ENCODE measurements at regions not wholly inside any gene's neighbourhood (a gene's known extent, or its start where the extent isn't known, plus 50 kb on each side); places are given as distances from the start of the nearest gene placed in this dataset.
A peak's percentile ranks its signal among the peaks of the same experiment; 100 is the strongest.
"Not testable (repeated sequence)": the region's sequence is repeated elsewhere in the genome, so short reads cannot be mapped to it uniquely, and the experiment has no call there.

- in situ Hi-C loops (cut with HindIII; ENCODE audit: low pct_unique_long_range_greater_than_20kb, low sequenced_read_pairs), result not testable (repeated sequence)
- DNase-seq (ENCODE audit: low read depth, low spot score), result peak; percentile 16
Measured at GRCh38 chr2:87290566-87291307, 269.1 kb upstream of the PLGLB1 start.

GRCh38 chr2:87291400-87292200 lies 270.0 kb upstream of the PLGLB1 start:
- DNase-seq (ENCODE audit: low read depth, low spot score); in situ Hi-C loops (cut with HindIII; ENCODE audit: low pct_unique_long_range_greater_than_20kb, low sequenced_read_pairs): not testable (repeated sequence)

GRCh38 chr2:87293931-87294594 lies 272.4 kb upstream of the PLGLB1 start:
- DNase-seq (ENCODE audit: low read depth, low spot score); in situ Hi-C loops (cut with HindIII; ENCODE audit: low pct_unique_long_range_greater_than_20kb, low sequenced_read_pairs): not testable (repeated sequence)

GRCh38 chr2:87295135-87295534 lies 273.5 kb upstream of the PLGLB1 start:
- DNase-seq (ENCODE audit: low read depth, low spot score); in situ Hi-C loops (cut with HindIII; ENCODE audit: low pct_unique_long_range_greater_than_20kb, low sequenced_read_pairs): not testable (repeated sequence)

GRCh38 chr2:87301349-87301748 lies 279.7 kb upstream of the PLGLB1 start:
- DNase-seq (ENCODE audit: low read depth, low spot score); in situ Hi-C loops (cut with HindIII; ENCODE audit: low pct_unique_long_range_greater_than_20kb, low sequenced_read_pairs): not testable (repeated sequence)

GRCh38 chr2:87301871-87302270 lies 280.2 kb upstream of the PLGLB1 start:
- in situ Hi-C loops (cut with HindIII; ENCODE audit: low pct_unique_long_range_greater_than_20kb, low sequenced_read_pairs); DNase-seq (ENCODE audit: low read depth, low spot score): not testable (repeated sequence)

GRCh38 chr2:87308621-87309020 lies 287.0 kb upstream of the PLGLB1 start:
- DNase-seq (ENCODE audit: low read depth, low spot score); in situ Hi-C loops (cut with HindIII; ENCODE audit: low pct_unique_long_range_greater_than_20kb, low sequenced_read_pairs): not testable (repeated sequence)

GRCh38 chr2:87309785-87310184 lies 288.1 kb upstream of the PLGLB1 start:
- DNase-seq (ENCODE audit: low read depth, low spot score); in situ Hi-C loops (cut with HindIII; ENCODE audit: low pct_unique_long_range_greater_than_20kb, low sequenced_read_pairs): not testable (repeated sequence)

- DNase-seq (ENCODE audit: low read depth, low spot score); in situ Hi-C loops (cut with HindIII; ENCODE audit: low pct_unique_long_range_greater_than_20kb, low sequenced_read_pairs): not testable (repeated sequence)
Measured at GRCh38 chr2:87311896-87312441, 290.3 kb upstream of the PLGLB1 start.

- in situ Hi-C loops (cut with HindIII; ENCODE audit: low pct_unique_long_range_greater_than_20kb, low sequenced_read_pairs); DNase-seq (ENCODE audit: low read depth, low spot score): not testable (repeated sequence)
Measured at GRCh38 chr2:87314622-87315021, 293.0 kb upstream of the PLGLB1 start.

- in situ Hi-C loops (cut with HindIII; ENCODE audit: low pct_unique_long_range_greater_than_20kb, low sequenced_read_pairs), result not testable (repeated sequence)
- peak; percentile 50 for DNase-seq (ENCODE audit: low read depth, low spot score)
Measured at GRCh38 chr2:87315183-87315902, 293.7 kb upstream of the PLGLB1 start.

GRCh38 chr2:87317193-87317592 lies 295.5 kb upstream of the PLGLB1 start:
- in situ Hi-C loops (cut with HindIII; ENCODE audit: low pct_unique_long_range_greater_than_20kb, low sequenced_read_pairs); DNase-seq (ENCODE audit: low read depth, low spot score): not testable (repeated sequence)

- DNase-seq (ENCODE audit: low read depth, low spot score); in situ Hi-C loops (cut with HindIII; ENCODE audit: low pct_unique_long_range_greater_than_20kb, low sequenced_read_pairs): not testable (repeated sequence)
Measured at GRCh38 chr2:87318814-87319491, 297.3 kb upstream of the PLGLB1 start.

GRCh38 chr2:87319705-87320104 lies 298.1 kb upstream of the PLGLB1 start:
- DNase-seq (ENCODE audit: low read depth, low spot score); in situ Hi-C loops (cut with HindIII; ENCODE audit: low pct_unique_long_range_greater_than_20kb, low sequenced_read_pairs): not testable (repeated sequence)

GRCh38 chr2:87321201-87321600 lies 299.6 kb upstream of the PLGLB1 start:
- DNase-seq (ENCODE audit: low read depth, low spot score); in situ Hi-C loops (cut with HindIII; ENCODE audit: low pct_unique_long_range_greater_than_20kb, low sequenced_read_pairs): not testable (repeated sequence)

- in situ Hi-C loops (cut with HindIII; ENCODE audit: low pct_unique_long_range_greater_than_20kb, low sequenced_read_pairs); DNase-seq (ENCODE audit: low read depth, low spot score): not testable (repeated sequence)
Measured at GRCh38 chr2:87324335-87325041, 302.8 kb upstream of the PLGLB1 start.

Data from SK-MEL-5 (cell line).